MCF 10A (cell line): ENCODE measurements at regions not wholly inside any gene's neighbourhood (a gene's known extent, or its start where the extent isn't known, plus 50 kb on each side); places are given as distances from the start of the nearest gene placed in this dataset.
A peak's percentile ranks its signal among the peaks of the same experiment; 100 is the strongest.

Experiments used
- BruUV-seq: library from RNA; stranded (reverse); fragments of 400-500 nt; replicated peaks from 2 replicates; lab custom pipeline; 2021; lab: Mats Ljungman, UMichigan
- CTCF ChIA-PET: fragments of 300-600 bp; sonication (Branson Sonifier 250); formaldehyde crosslinking; extraction: SDS; loops from one replicate; lab custom pipeline; 2021; ENCODE audit warnings: antibody characterized with exemption, inconsistent platforms; lab: Yijun Ruan, JAX
- POLR2A ChIA-PET: fragments of 300-600, 350-650 bp; sonication (Branson Sonifier 250); formaldehyde crosslinking; extraction: SDS; loops from one replicate; lab custom pipeline; 2020; ENCODE audit warnings: antibody characterized with exemption, inconsistent platforms; lab: Yijun Ruan, JAX
- DNase-seq: peaks from one replicate; pipeline ENCODE4 v3.0.0-alpha.2; 2018; ENCODE audit not compliant: unreplicated experiment
- H3K27ac Mint-ChIP-seq: one replicate; pipeline ENCODE4 v1.8.0; 2022; ENCODE audit warnings: mild to moderate bottlenecking, low read depth, mixed read lengths; ENCODE audit not compliant: unreplicated experiment
- H3K27me3 Mint-ChIP-seq: one replicate; pipeline ENCODE4 v1.8.0; 2022; ENCODE audit warnings: mixed read lengths; ENCODE audit not compliant: insufficient read depth, unreplicated experiment
- H3K36me3 Mint-ChIP-seq: one replicate; pipeline ENCODE4 v1.8.0; 2022; ENCODE audit warnings: mild to moderate bottlenecking, moderate library complexity, mixed read lengths; ENCODE audit not compliant: insufficient read depth, unreplicated experiment
- H3K4me1 Mint-ChIP-seq: one replicate; pipeline ENCODE4 v1.8.0; 2022; ENCODE audit warnings: mixed read lengths; ENCODE audit not compliant: insufficient read depth, unreplicated experiment
- H3K4me3 Mint-ChIP-seq: one replicate; pipeline ENCODE4 v1.8.0; 2022; ENCODE audit warnings: mild to moderate bottlenecking, moderate library complexity, mixed read lengths; ENCODE audit not compliant: unreplicated experiment
- H3K9me3 Mint-ChIP-seq: one replicate; pipeline ENCODE4 v1.8.0; 2022; ENCODE audit warnings: mixed read lengths; ENCODE audit not compliant: unreplicated experiment
- intact Hi-C: fragments of 100-400 bp; cut with micrococcal nuclease; formaldehyde crosslinking; loops from 2 replicates; pipeline ENCODE4 v1.14.1; 2022
- TF ChIP-seq, protein P1 (sequence below): fragments of 200-600 bp; IDR thresholded peaks from one replicate; pipeline ENCODE4 v1.8.0; 2022; ENCODE audit warnings: antibody characterized with exemption, mild to moderate bottlenecking; ENCODE audit not compliant: unreplicated experiment

DNA sequence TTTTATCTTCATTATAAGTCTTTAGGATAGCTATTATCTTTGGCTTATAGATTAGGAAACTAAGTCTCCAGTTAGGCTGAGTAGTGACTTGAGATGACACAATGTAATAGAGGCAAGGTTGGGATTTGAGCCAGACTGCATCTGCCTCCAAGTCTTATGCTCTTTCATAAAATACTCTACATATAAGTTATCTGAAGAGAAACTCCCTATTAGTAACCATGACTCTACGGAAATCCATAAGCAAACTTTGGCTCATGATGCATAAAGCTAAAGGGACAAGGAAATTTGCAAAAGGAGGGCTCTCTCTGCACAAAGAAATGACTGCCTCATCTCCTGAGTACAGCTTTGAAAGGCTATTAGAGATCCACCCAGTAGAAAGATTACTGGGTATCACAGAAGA is 77.6 kb upstream of the FRMD4B start:
- TF ChIP-seq, protein P1, sequence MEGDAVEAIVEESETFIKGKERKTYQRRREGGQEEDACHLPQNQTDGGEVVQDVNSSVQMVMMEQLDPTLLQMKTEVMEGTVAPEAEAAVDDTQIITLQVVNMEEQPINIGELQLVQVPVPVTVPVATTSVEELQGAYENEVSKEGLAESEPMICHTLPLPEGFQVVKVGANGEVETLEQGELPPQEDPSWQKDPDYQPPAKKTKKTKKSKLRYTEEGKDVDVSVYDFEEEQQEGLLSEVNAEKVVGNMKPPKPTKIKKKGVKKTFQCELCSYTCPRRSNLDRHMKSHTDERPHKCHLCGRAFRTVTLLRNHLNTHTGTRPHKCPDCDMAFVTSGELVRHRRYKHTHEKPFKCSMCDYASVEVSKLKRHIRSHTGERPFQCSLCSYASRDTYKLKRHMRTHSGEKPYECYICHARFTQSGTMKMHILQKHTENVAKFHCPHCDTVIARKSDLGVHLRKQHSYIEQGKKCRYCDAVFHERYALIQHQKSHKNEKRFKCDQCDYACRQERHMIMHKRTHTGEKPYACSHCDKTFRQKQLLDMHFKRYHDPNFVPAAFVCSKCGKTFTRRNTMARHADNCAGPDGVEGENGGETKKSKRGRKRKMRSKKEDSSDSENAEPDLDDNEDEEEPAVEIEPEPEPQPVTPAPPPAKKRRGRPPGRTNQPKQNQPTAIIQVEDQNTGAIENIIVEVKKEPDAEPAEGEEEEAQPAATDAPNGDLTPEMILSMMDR: no peak
- Mint-ChIP-seq H3K9me3 (no peaks in the 10 kb centered on the region), H3K4me3 (no peak overlapping the region)

DNA sequence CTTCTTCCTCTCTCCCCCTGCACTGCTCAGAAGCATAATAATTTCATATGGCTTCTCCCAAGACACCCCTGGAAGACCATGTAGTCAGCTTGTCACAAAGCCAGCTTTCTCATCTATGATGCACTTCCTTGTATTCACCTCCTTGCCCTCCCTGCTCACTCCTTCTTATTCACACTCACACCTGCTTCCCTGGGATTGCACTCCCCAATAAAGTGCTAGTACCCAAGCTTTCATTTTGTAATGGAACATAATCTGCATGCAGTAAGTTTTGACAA is 76.9 kb upstream of the FRMD4B start:
- H3K36me3 Mint-ChIP-seq: no peaks in the 10 kb centered on the region
- peaks cover 25% of the 10 kb centered on the region for H3K4me1 Mint-ChIP-seq
- ChIA-PET CTCF (interaction anchor here (1.3 to 2.6 kb wide), 2 partner anchors 79 to 207 kb away, joined by 5 to 9 read pairs; no protein-coding TSS in a partner anchor), POLR2A (interaction anchor here (0.9 to 1.7 kb wide), 5 partner anchors 11 to 95 kb away, joined by 3 to 7 read pairs (median 3); no protein-coding TSS in a partner anchor)
- BruUV-seq: no TSS peak
- H3K27ac Mint-ChIP-seq: peak overlapping the region; percentile 3
- TF ChIP-seq, protein P1: no peak
- intact Hi-C loops: no loop called here
- no peaks in the 10 kb centered on the region for H3K9me3 Mint-ChIP-seq
- DNase-seq: no peak
- no peaks in the 10 kb centered on the region for H3K27me3 Mint-ChIP-seq
- no peak overlapping the region for H3K4me3 Mint-ChIP-seq

More for the DNA sequence above, 77.6 kb upstream of the FRMD4B start:
- BruUV-seq: no TSS peak
- DNase-seq: peak; percentile 16
- ChIA-PET CTCF (interaction anchor here (0.5 to 1.3 kb wide), 3 partner anchors 64 to 129 kb away, joined by 3 to 5 read pairs (median 3); no protein-coding TSS in a partner anchor), POLR2A (interaction anchor here (1.3 to 1.7 kb wide), 2 partner anchors 10 to 78 kb away, joined by 3 to 7 read pairs; no protein-coding TSS in a partner anchor)
- Mint-ChIP-seq H3K36me3 (no peaks in the 10 kb centered on the region), H3K4me1 (peaks cover 20% of the 10 kb centered on the region), H3K27me3 (no peaks in the 10 kb centered on the region), H3K27ac (peak overlapping the region; percentile 3)
- intact Hi-C loops: no loop called here

DNA sequence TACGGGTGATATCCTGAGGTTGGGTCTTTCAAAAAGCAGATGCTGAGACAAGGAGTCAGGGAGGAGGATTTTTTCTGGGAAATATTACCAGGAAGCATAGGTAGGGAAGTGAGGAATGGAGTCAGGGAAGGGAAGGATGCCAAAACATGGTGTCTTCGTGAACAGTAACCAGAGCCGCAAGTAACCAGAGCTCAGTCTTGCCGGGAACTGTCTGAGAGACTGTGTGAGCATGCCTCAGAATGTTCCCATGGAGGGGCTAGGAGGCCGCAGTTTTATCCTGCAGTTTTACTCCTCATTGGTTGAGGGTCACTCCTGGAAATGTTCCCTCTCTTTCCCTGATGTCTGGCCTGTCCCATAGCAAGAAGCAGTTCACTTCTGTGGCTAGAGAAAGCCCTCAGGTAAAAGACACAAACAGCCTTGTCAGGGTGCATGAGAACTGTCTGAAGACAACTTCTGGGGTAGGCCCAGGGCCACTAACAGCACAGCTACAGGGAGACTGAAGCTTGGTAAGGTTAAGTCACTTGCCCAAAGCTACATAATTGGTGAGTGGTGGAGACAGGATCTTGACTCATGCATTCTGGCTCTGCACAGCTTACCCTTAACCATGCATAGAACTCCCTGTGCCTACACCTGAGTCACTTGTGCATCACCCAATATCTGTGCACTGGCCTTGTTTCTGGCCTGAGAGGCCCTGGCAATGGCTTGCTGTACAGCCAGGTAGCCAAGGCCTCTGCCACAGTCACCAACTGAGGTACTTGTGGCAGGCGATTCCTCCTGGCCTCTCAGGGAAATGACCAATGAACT is 76.3 kb upstream of the FRMD4B start:
- TF ChIP-seq, protein P1: no peak
- H3K27ac Mint-ChIP-seq: peak overlapping the region; percentile 3
- H3K4me3 Mint-ChIP-seq: no peak overlapping the region
- DNase-seq: peak; percentile 73
- ChIA-PET CTCF (interaction anchor here (0.6 to 2.6 kb wide), 4 partner anchors 14 to 207 kb away, joined by 3 to 9 read pairs (median 4); no protein-coding TSS in a partner anchor), POLR2A (interaction anchor here (0.9 to 1.7 kb wide), 6 partner anchors 8 to 96 kb away, joined by 3 to 7 read pairs (median 3); no protein-coding TSS in a partner anchor)
- no peaks in the 10 kb centered on the region for H3K9me3 Mint-ChIP-seq
- peaks cover 25% of the 10 kb centered on the region for H3K4me1 Mint-ChIP-seq
- no TSS peak for BruUV-seq
- no peaks in the 10 kb centered on the region for H3K27me3 Mint-ChIP-seq
- intact Hi-C loops: no loop called here
- no peaks in the 10 kb centered on the region for H3K36me3 Mint-ChIP-seq

DNA sequence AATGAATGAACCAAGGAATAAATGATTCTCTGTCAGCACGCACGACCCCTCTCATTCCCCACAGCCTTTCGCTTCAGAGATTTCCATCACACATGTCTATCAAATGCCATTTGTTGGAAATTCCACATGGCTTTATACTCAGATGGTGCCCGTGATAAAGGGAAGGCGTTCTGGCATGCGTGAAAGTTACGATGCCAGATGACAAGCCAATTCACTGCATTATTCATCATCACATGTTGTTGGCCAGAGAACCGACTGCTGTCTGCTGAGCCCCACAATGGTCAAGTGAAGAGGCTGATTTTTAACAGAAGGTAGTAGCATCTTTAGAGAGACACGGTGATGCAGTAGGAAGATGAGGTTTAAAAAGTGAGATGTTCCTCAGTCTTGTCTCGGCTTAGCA is 74.1 kb upstream of the FRMD4B start:
- no peak overlapping the region for H3K4me3 Mint-ChIP-seq
- DNase-seq: no peak
- peaks cover 25% of the 10 kb centered on the region for H3K4me1 Mint-ChIP-seq
- TF ChIP-seq, protein P1: no peak
- no peaks in the 10 kb centered on the region for H3K9me3 Mint-ChIP-seq
- H3K36me3 Mint-ChIP-seq: no peaks in the 10 kb centered on the region
- no peaks in the 10 kb centered on the region for H3K27me3 Mint-ChIP-seq
- POLR2A ChIA-PET: no interaction called here
- intact Hi-C loops: no loop called here
- CTCF ChIA-PET: interaction anchor here (0.7 kb wide), 1 partner anchor 26 kb away, joined by 4 read pairs; no protein-coding TSS in a partner anchor
- H3K27ac Mint-ChIP-seq: peak overlapping the region; percentile 23
- BruUV-seq: no TSS peak
